Stimulated activated CD4-positive, alpha-beta T cell treated with anti-CD3 and anti-CD28 coated beads, Interleukin-15, amount 100 ng/mL, for 24 hours (primary cell): ENCODE measurements at regions not wholly inside any gene's neighbourhood (a gene's known extent, or its start where the extent isn't known, plus 50 kb on each side); places are given as distances from the start of the nearest gene placed in this dataset.

Experiments
- DNase-seq: peaks from one replicate; pipeline ENCODE4 v3.0.0-alpha.2; 2020

DNA sequence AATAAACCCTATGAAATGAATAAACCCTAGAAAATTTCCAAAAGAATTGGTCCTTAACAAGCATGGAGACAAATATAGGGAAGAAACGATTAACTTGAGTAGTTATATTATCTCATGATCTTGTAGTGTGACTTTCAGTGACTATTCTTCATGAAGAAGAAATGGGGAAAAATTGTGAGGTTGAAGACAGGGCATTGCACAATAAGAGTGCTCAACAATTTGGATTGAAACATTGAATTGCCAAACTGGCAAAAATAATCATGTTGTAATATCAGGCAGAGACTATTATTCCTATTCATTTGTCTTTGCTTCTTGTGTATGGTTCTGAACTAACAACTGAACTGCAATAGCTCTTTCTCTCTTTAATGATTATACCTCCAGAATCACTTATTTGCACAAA is 605.1 kb downstream of the PCDH7 start:
- no peak for DNase-seq

DNA sequence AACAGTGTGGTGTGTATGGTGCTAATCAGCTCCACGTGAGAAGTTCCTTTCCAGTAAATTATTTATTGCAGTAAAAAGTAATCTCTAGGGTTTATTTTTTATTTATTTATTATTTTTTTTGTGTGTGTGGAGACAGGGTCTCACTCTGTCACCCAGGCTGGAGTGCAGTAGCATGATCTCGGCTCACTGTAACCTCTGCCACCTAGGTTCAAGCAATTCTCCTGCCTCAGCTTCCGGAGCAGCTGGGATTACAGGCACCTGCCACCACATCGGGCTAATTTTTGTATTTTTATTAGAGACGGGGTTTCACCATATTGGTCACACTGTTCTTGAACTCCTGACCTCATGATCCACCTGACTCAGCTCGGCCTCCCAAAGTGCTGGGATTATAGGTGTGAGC is 606.9 kb downstream of the PCDH7 start:
- no peak for DNase-seq

DNA sequence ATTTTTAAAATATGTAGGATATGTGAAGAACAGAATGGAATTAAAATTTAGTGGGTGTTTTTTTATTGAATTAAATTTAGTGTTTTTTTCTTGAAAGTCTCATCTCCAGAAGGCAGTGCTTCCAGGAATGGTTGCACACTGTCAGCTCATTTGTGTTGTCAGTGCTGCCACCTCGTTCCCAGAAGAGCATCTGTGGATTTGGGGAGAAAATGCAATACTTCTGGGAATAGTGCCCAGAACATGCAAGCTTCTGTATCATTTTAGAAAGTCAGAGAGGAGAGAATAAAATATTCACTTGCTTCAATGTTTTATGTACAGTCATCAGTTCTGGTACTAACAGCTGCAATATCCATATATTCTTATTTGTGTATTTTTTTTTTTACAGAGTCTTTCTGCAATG is 608.8 kb downstream of the PCDH7 start:
- no peak for DNase-seq

DNA sequence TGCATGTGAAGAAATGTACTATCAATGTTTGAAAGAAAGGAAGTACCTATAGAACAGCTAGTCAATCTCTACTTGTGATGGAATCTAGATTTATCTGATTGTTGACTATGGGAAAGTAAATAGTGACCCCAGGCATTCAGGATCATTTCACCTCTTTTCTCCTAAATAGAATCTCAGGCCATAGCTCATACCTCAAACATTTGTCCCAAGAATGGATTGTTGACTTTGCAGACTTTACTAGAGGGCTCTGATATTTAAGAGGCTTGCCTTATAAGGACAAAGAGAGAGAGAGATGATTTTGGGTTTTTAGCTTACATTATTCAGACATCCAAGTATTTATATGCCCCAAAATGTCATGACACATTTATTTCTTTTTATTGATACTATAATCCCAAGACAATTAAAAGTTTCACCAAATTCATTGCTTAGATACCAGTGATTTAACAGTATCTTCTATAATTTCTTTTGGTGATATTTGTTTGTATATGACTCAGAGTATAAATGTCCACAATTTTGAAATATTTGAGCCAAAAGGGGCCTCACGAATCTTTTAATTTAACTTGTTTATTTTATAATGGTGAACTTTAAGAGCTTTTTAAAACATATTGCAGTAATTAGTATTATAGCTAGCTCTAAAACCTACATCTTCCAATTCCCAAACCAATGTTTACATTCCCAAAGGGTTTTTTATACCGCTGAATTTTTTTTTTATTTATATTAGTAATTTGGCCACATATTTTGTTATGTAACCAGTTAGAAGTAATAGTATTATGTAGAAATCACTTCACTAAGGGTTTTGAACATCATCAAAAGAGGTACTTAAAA is 614.1 kb downstream of the PCDH7 start:
- DNase-seq = no peak

DNA sequence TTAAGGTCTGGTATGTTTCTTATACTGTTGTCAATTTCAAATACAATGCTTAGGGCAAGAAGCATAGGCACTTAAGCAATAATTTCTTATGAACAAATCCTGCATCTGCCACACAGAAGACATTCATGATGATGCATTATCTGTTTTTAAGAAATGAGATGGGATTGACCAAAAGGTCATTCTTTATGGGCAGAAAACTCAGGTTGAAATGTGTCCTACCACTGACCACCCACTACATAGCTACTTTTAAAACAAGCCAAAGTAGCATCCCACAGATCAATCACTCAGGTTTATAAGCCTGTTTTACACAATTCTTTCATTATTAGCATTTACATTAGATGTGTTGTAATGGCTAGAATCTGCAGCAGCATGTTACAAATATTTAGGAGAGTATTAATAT is 617.8 kb downstream of the PCDH7 start:
- no peak for DNase-seq

DNA sequence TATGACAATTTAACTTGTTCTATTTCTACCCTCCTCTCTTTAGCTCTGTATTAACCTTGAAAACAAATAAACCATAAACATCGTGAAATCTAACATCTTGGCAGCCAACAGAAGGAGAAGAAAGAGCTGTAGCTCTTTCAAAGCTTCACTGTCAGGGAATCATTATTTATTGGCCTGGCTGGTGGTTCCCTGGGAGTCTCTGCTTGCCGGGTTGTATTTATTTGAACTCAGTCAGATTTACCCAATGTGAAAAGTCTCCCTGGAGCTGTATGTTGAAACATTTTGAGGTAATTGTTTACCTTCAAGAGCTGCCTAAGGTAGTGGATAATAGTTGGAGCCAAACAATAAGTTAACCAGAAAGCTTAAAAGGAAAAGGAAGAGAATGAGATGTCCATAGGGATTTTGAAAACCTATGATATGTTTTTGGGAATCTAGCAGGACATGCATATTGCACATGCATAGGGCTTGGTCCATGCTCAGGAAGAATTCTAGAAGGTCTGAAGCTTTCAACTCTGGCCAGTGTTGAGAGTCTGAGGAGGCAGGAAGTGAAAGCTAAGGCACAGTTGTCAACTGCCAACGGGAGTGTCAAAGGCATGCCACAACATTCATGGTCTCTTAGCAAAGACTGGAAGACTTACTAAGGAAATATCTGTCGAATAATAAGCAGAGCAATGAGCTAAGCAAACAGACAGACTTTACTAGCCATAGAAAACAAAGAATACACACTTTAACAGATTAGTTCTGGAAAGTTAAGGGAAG is 621.6 kb downstream of the PCDH7 start:
- no peak for DNase-seq

DNA sequence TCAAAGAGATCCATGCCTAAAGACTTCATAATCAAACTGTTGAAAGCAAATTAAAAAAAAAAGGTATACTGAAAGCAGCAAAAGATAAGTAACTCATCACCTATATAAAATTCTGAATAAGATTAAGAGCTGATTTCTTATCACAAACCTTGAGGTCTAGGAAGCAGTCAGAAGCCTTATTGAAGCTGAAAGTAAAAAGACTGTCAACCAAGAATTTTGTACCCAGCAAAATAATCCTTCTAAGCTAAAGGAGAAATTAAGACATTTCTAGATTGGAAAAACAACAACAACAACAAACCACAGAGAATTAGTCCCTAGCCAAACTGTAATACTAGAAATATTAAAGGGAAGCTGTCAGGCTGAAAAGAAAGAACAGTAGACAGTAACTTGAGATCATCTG is 622.9 kb downstream of the PCDH7 start:
- DNase-seq = no peak

DNA sequence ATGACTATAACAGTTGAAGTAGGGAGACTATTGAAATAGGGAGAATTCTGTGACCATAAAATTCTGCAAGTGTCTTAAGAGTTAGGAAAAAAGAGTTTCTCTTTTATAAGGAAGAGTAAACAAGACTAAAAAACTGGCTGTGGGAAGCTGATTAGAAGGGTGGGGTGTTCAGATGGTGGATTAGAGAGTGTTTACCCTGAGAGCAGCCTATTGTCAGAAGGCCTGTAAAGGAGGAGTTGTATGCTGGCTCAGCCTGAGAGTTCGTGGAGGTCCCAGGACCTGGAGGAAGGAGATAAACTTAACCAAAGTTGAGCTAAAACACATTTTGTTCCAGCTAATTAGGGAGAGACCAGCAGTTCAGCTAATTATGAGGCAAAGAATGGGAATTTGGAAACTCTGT is 629.7 kb downstream of the PCDH7 start:
- no peak for DNase-seq

DNA sequence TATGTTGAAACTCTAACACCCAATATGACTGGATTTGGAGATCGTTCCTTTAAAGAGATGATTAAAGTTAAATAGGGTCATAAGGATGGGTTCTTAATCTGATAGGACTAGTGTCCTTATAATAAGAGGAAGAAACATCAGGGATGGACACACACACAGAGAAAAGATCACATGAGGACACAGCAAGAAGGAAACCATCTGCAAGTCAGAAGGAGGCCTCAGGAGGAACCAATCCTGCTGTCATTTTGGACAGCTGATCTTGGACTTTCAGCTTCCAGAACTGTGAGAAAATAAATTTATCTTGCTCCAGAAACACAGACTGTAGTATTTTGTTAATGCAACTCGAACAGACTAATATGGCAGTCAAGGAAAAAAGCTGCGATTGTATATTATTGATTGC is 631.5 kb downstream of the PCDH7 start:
- DNase-seq = no peak

DNA sequence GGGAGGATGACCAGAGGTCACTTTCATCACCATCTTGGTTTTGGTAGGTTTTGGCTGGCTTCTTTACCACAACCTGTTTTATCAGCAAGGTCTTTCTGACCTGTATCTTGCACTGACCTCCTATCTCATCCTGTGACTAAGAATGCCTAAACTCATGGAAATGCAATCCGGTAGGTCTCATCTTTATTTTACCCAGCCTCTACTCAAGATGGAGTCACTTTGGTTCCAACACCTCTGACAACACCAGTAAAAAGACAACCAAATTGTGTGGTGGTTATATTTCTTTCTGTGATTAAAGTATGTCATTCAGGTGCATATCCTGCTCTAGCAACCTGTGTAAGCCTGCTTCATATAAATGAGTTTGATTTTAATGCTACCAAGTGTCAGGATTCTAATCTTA is 636.7 kb downstream of the PCDH7 start:
- no peak for DNase-seq

DNA sequence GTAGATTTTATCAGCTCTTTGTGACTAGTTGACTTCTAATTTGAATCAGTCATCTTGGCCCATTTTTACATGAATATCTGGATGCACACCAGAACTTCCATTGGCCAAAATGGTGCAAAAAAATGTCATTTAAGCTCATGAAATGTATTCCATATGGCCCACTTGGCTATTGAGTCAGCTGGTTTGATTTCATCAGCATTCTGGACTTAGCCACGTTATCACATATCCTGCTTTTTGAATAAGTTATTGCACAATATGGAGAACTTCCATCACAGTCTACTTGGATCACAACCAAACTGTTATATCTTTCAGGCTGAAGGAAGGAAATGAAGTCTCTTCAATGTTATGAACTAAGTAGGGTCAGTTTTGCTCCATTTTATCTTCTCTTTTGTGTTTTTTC is 640.6 kb downstream of the PCDH7 start:
- DNase-seq = no peak

DNA sequence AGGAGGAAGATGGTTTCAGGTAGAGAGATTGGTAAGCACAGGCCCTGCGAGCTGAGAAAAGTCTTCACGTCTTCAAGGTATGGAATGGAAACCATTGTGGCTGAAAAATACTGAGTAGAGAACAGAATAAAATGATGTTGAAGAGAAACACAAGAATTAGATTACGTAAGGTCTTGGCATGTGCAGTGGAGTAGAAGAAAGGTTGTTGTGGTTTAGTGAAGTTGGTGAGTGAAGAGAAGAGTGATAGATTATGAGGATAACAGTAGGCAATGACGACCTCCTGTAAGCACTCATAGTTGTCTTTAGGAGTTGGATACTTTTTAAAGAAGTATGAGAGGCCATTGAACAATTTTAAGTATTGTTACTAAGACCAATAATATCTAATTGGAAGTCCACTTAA is 642.6 kb downstream of the PCDH7 start:
- no peak for DNase-seq

DNA sequence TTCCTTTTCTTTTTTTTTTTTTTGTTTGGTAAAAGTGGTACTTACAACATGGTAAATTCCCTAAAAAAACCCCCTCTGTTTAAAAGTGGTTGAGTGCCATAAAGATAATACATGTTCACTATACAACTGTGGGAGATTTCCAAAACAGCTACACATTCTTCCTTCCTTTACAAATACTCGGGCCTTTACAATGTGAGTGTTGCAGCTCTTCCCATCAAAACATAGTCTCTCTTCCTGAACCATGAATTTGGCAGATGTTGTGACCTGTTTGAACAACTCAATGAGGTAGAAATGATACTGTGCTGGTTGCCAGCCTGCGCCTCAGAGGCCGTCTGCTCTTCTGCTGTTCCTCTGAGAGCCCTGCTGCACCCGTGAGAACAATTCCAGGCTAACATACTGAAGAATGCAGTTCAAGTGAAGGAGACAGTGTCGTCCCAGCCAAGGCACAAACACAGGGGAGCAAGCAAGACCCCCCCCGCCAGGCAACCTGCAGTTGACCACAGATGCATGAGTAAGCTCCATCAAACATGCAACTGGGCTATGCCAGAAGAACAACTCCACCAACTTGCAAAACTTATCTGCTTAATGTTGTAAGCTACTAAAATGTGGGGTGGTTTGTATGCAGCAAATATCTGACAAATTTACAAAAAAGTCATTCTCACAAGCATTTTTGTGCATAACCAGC is 645.0 kb downstream of the PCDH7 start:
- no peak for DNase-seq

DNA sequence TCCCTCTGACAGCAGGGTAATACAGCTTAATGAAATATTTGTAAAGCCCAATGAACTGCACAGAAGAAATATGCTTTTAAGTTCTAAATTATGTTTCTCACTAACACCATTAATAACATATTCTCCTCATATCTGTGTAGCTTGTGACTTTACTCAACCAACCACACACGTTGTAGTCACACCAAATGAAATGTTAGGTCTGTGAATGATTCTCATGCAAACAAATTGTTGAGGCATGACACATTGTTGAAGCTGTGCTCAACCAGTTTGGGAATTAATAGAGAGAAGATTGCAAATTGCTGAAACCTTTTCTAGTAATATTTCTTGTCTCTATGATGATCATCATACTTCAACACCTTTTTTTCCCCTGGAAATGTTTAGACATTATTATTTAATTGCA is 645.9 kb downstream of the PCDH7 start:
- DNase-seq = no peak

DNA sequence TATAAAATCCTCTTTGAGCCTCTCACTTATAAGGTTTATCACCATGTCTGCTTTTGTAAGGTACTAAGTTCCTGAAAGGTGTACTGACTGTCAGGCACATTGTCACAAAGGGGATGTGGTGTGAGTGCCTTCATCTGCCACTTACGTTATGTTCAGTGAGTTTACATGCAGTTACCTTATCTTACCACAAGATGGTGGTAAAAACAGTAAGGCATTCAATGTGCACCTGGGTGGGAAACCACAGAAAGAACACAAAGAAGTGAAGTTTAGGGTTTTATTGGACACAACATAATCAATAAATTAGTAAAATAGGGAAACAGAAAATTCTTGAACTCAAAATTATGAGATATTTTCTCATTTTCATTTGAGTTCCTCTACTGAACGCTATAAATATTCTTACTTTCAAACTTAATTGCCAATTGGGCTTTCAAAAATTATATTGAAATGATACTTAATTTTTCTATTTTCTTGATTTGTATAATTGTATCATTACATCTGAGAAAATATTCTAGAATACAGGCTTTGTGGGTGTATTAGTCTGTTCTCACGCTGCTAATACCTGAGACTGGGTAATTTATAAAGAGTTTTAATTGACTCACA is 650.8 kb downstream of the PCDH7 start:
- DNase-seq = no peak

DNA sequence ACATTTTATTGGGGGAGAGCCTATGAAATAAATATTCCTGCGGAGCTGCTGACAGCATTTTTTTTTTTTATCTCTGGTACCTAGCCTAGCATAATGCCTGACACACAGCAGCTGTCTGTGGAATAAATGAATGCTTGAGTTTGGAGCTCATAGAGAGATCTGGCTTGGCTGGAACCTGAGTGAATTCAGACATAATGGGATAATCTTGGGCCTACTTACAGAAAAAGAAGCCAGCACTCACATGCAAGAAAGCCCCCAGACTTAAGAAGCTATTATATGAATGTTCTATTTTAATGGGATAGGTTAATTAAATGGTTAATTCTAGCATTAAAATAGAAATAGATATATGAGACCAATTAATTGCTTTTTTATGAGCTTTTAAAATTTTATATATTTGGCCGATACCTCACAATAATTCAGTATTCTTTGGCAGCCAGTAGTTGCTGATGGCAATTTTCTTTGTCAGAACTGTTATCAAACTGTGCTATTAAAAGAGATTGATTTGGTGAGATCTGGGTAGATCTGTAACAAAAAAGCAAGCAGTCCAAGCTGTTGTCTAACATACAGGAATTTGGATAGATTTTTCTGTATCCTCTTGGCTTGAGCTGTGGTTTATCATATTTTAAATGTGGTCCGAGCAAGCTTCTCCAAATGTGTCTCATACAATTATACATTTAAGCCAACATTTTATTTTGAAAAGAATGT is 654.2 kb downstream of the PCDH7 start:
- no peak for DNase-seq

DNA sequence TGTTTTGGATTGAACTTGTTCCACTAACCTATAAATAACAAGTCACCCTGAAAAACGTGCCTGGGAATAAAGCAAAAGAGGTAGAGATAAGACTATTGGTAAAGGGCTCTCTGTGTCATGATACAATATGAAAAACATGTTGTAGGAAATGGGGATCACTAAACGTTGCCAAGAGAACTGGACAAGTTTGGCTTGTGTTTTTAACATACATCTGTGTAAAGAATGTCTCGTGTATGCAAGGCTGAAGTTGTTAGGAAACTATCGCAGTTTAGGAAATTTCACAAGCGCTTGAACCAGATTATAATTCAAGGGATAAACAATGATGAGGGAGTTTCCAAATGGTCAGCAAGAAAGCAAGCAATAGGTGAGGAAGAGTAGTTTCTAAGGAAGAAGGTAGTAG is 655.8 kb downstream of the PCDH7 start:
- no peak for DNase-seq

DNA sequence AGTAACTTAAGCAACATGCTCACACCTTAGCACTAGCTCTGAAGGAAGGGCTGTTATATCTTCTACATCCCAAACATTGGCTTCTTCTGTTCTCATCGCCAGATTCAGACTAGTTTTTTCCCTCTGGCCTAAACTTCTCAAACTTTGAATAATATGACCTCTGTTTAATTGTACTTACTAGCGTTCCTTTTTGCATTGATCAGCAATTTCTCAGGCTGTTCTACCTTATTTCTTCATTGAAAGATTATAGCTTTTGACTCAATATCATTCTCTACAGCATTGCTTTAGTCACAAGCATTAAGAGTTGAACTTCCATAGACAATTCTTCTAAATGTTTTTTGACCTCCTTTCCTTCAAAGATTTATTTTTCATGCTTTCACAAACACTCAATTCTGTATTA is 659.2 kb downstream of the PCDH7 start:
- no peak for DNase-seq

DNA sequence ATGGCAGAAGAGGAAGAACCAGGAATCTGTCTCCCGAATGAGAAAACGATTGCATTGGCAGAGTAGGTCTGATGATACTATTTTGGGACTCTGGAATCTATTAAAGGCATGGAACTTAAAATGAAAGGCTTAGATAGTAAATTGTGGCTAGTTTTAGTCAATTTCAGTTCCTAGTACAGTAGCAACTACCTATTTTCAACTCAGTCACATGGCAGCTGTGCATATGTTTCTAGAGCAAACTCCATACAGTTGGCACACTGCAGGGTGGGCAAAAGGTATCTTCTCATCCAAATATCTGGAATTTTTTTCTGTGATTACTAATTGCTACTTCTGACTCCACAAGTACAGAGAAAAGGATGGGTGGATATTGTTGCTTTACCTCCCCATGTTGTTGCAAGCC is 663.6 kb downstream of the PCDH7 start:
- DNase-seq = no peak

DNA sequence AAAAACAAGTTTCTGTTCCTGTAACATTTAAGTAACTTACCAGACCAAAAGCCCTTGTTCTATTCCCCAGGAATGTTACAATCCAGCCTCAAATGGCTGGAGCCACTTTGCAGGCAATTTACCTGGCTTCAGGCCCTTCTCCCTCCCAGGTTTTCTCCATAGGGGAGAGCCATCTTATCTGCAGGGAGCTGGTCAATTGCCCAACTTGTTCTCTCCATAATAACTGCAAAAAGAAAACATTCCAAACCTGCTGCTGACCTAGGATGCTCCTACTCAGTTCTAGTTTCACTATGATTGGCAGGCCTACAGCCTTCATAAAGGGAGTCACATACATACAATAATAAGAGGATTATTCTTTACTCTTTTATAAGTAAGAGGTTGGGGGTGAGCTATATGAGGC is 670.7 kb downstream of the PCDH7 start:
- no peak for DNase-seq

DNA sequence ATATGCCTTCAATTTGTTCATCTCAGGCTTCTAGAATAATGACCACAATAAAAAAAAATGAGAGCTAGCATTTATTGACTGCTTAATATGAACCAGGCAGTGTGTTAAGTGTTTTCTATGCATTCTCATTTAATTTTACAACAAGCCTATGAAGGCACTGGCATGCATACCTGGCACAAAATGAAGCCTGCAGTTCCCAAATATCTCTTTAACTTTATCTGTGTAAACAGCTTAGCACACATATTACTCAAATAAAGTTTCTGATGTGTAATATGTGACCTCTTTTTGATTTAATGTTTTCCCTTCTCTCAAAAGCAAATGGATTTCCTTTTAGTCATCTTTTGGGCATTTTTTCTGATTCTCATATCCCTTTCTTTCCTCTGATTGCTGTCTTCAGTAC is 671.8 kb downstream of the PCDH7 start:
- DNase-seq = no peak

DNA sequence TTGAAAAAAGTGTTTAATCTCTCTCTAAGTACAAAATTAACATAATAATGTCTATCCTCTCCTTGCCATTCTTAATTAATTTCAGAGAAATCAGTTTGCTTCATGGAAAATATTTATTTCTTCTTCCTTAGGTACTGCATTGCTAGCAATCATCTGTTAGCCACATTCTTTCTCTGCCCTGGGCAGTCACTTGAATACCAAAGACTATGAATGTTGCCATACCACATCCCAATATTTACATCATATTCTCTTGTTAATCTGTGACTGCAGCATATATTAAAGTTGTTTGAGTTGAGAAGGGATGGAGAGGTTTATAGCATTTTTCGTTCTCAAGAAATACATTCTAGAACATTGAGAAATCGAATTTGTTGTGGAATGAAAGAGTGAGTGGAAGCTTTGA is 672.8 kb downstream of the PCDH7 start:
- DNase-seq = no peak

DNA sequence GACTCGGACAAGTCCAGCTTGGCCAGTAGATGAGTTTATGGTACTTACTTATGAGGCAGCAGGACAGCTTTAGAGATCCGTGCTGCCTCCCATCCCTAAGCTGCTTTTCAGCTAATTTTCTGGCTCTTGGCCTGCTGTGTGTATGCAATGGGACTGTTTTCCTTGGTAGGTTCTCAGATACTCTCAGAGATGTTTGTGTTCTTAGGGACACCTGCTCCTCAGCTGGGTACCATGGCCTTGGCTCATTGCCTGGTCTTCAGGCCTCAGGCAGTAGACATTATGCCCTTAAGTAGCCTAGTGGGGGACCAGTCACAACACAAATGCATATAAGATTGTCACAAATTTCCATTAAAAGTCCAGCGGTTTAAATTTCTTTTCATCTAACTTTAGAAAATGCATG is 688.0 kb downstream of the PCDH7 start:
- DNase-seq = no peak
